Liver (tissue), 3 donors: ENCODE measurements at regions not wholly inside any gene's neighbourhood (a gene's known extent, or its start where the extent isn't known, plus 50 kb on each side); places are given as distances from the start of the nearest gene placed in this dataset.

ENCODE experiments used
- CTCF ChIP-seq: fragments of 150-350 bp; IDR thresholded peaks from 2 replicates; pipeline ENCODE4 v1.5.1; 2017; ENCODE audit warnings: improper control_type of control experiment, low read depth, low read length; ENCODE audit not compliant: missing input control
- EGR1 ChIP-seq, 2 donors: IDR thresholded peaks; 2 replicates each; pipeline ENCODE4 v1.6.1; 2016 to 2018; ENCODE audit warnings: antibody characterized with exemption in 2 of 2, low read depth in 2 of 2
- FOXA1 ChIP-seq: IDR thresholded peaks from 2 replicates; pipeline ENCODE4 v1.6.1; 2016; ENCODE audit warnings: antibody characterized with exemption
- FOXA2 ChIP-seq: IDR thresholded peaks from 2 replicates; pipeline ENCODE4 v1.6.1; 2016; ENCODE audit warnings: antibody characterized with exemption
- HNF4A ChIP-seq, 2 donors: conservative IDR thresholded peaks; 2 replicates each; pipeline ENCODE4 v1.6.1; 2016; ENCODE audit warnings: antibody characterized with exemption in 2 of 2, mild to moderate bottlenecking in 2 of 2
- JUND ChIP-seq, 2 donors: IDR thresholded peaks; 2 replicates each; pipeline ENCODE4 v1.6.1; 2016; ENCODE audit warnings: antibody characterized with exemption in 2 of 2
- RAD21 ChIP-seq, 2 donors: IDR thresholded peaks; 2 replicates each; pipeline ENCODE4 v1.6.1; 2016; ENCODE audit warnings: antibody characterized with exemption in 2 of 2, mild to moderate bottlenecking in 2 of 2
- SP1 ChIP-seq: IDR thresholded peaks from 2 replicates; pipeline ENCODE4 v1.6.1; 2018; ENCODE audit warnings: antibody characterized with exemption, mild to moderate bottlenecking
- TAF1 ChIP-seq: conservative IDR thresholded peaks from 2 replicates; pipeline ENCODE4 v1.6.1; 2016; ENCODE audit warnings: antibody characterized with exemption, mild to moderate bottlenecking
- TF ChIP-seq, protein P1 (sequence below): IDR thresholded peaks from 2 replicates; pipeline ENCODE4 v1.6.1; 2016; ENCODE audit warnings: antibody characterized with exemption
- TF ChIP-seq, protein P2 (sequence below): IDR thresholded peaks from 2 replicates; pipeline ENCODE4 v1.6.1; 2016; ENCODE audit warnings: antibody characterized with exemption
- donor health status: healthy.
- donor health status: healthy.

DNA sequence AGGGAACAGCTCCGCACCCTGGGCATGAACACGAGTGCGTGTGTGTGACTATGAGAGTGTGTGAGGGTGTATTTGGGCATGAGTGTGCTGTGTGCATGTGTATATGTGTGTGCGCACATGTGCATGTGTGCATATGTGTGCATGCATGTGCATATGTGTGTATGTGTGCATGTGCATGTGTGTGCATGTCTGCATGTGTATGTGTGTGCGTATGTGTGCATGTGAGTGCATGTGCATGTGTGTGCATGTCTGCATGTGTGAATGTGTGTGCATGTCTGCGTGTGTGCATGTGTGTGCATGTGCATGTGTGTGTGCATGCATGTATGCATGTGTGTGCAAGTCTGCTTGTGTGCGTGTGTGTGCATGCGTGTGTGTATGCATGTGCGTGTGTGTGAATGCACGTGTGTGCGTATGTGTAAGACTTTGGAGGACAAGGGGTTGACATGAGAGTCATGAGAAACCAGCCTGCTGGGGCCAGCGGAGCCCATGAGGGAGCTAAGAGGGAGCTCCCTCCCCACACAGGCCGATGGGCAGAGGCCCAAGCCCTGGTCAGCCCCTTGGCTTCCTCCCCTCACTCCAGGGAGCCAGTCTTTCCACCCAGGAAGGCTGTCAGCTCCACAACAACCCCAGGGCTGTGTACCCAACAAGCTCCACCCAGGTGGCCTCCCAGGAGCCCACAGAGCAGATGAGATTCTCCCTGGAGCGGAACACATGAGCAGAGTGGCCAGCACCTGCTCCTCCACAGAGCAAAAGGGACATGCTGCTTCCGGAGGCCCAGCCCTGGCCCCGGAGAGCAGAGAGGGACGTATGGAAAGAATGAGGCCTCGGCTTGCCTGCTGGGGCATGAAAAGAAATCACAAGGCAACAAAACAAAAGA is 142.5 kb upstream of the PPP2R2D start:
- TF ChIP-seq CTCF, result no peak
- no peak for TF ChIP-seq RAD21 (IDR thresholded peaks at IDR 0.05)
- TF ChIP-seq, protein P1, sequence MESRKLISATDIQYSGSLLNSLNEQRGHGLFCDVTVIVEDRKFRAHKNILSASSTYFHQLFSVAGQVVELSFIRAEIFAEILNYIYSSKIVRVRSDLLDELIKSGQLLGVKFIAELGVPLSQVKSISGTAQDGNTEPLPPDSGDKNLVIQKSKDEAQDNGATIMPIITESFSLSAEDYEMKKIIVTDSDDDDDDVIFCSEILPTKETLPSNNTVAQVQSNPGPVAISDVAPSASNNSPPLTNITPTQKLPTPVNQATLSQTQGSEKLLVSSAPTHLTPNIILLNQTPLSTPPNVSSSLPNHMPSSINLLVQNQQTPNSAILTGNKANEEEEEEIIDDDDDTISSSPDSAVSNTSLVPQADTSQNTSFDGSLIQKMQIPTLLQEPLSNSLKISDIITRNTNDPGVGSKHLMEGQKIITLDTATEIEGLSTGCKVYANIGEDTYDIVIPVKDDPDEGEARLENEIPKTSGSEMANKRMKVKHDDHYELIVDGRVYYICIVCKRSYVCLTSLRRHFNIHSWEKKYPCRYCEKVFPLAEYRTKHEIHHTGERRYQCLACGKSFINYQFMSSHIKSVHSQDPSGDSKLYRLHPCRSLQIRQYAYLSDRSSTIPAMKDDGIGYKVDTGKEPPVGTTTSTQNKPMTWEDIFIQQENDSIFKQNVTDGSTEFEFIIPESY, result no peak
- no peak for TF ChIP-seq TAF1
- TF ChIP-seq JUND (IDR thresholded peaks at IDR 0.05), result no peak
- no peak for TF ChIP-seq HNF4A (conservative IDR thresholded peaks at IDR 0.05)
- TF ChIP-seq, protein P2, sequence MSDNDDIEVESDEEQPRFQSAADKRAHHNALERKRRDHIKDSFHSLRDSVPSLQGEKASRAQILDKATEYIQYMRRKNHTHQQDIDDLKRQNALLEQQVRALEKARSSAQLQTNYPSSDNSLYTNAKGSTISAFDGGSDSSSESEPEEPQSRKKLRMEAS, result no peak
- no peak for TF ChIP-seq SP1
- no peak for TF ChIP-seq FOXA2
- no peak for TF ChIP-seq EGR1 (IDR thresholded peaks at IDR 0.05; ENCODE audit: low read depth in 2 of 2)
- TF ChIP-seq FOXA1, result no peak
